Fibroblast of lung (primary cell): ENCODE measurements at regions not wholly inside any gene's neighbourhood (a gene's known extent, or its start where the extent isn't known, plus 50 kb on each side); places are given as distances from the start of the nearest gene placed in this dataset.

Source experiments
- DNase-seq, 2 donors: peaks; one replicate each; pipeline versions ENCODE4 v3.0.0 to v3.0.0-alpha.2; 2010; ENCODE audit warnings: low read depth in 2 of 2
- H2AFZ ChIP-seq: 2 replicates; pipeline ENCODE4 v1.5.1; 2012; ENCODE audit warnings: low read length, control low read depth, inconsistent platforms
- H3K27ac ChIP-seq: 2 replicates; pipeline ENCODE4 v1.5.1; 2011; ENCODE audit warnings: low read length, control low read depth; ENCODE audit not compliant: insufficient read depth
- H3K27me3 ChIP-seq: 2 replicates; pipeline ENCODE4 v1.5.1; 2011; ENCODE audit warnings: mild to moderate bottlenecking, low read length; ENCODE audit not compliant: control insufficient read depth, insufficient read depth
- H3K36me3 ChIP-seq: 2 replicates; pipeline ENCODE4 v1.5.1; 2011; ENCODE audit warnings: low read length; ENCODE audit not compliant: control insufficient read depth, insufficient read depth
- H3K4me1 ChIP-seq: 2 replicates; pipeline ENCODE4 v1.5.1; 2011; ENCODE audit warnings: low read length; ENCODE audit not compliant: control insufficient read depth, insufficient read depth; ENCODE audit errors: extremely low read depth
- H3K4me2 ChIP-seq: 2 replicates; pipeline ENCODE4 v1.5.1; 2011; ENCODE audit warnings: low read length, control low read depth; ENCODE audit not compliant: insufficient read depth; ENCODE audit errors: extremely low read depth
- H3K4me3 ChIP-seq, 4 experiments: fragments of 200-600 bp in 1 of 4; sonication (generic) in 1 of 4; replicated peaks in 1 of 4; 2 replicates each; pipeline ENCODE4 v1.5.1; 2011 to 2016; ENCODE audit warnings: low read length in 4 of 4, low read depth in 3 of 4, mild to moderate bottlenecking in 3 of 4, control low read depth in 2 of 4, inconsistent platforms in 1 of 4, mixed read lengths in 1 of 4; ENCODE audit not compliant: insufficient read depth in 1 of 4; ENCODE audit errors: control extremely low read depth in 1 of 4
- H3K79me2 ChIP-seq: 2 replicates; pipeline ENCODE4 v1.5.1; 2012; ENCODE audit warnings: mild to moderate bottlenecking, low read length, inconsistent platforms; ENCODE audit not compliant: control insufficient read depth, insufficient read depth
- H3K9ac ChIP-seq: 2 replicates; pipeline ENCODE4 v1.5.1; 2011; ENCODE audit warnings: mild to moderate bottlenecking, low read length, control low read depth; ENCODE audit not compliant: insufficient read depth
- H3K9me3 ChIP-seq: 2 replicates; pipeline ENCODE4 v1.5.1; 2012; ENCODE audit warnings: low read depth, low read length; ENCODE audit not compliant: control insufficient read depth, insufficient read depth
- H4K20me1 ChIP-seq: 2 replicates; pipeline ENCODE4 v1.5.1; 2011; ENCODE audit warnings: low read length; ENCODE audit not compliant: control insufficient read depth, insufficient read depth; ENCODE audit errors: extremely low read depth
- CTCF ChIP-seq, 2 donors: IDR thresholded peaks in 1 of 2; conservative IDR thresholded peaks in 1 of 2; 1 replicate in 1 of 2; 2 replicates in 1 of 2; pipeline ENCODE4 v1.5.1; 2011 to 2012; ENCODE audit warnings: low read length in 2 of 2, control low read depth in 1 of 2, inconsistent platforms in 1 of 2, low read depth in 1 of 2, mild to moderate bottlenecking in 1 of 2
- EZH2 ChIP-seq: IDR thresholded peaks from 2 replicates; pipeline ENCODE4 v1.5.1; 2012; ENCODE audit warnings: low read length, control low read depth, mild to moderate bottlenecking; ENCODE audit errors: missing control alignments

GRCh38 chr19:29154163-29154562 lies 58.8 kb downstream of the UQCRFS1 start:
- Histone ChIP-seq H3K4me1 (no peaks in the 10 kb centered on the region), H3K27ac (no peak overlapping the region), H3K9ac (no peak overlapping the region), H3K79me2 (no peaks in the 10 kb centered on the region), H3K4me2 (no peak overlapping the region), H3K4me3 (no peak overlapping the region), H3K36me3 (no peaks in the 10 kb centered on the region), H3K27me3 (no peaks in the 10 kb centered on the region), H2AFZ (no peak overlapping the region), H4K20me1 (no peaks in the 10 kb centered on the region), H3K9me3 (no peaks in the 10 kb centered on the region)
- TF ChIP-seq CTCF (conservative IDR thresholded peaks at IDR 0.05 in 1 of 2, IDR thresholded peaks at IDR 0.05 in 1 of 2; ENCODE audit: low read depth in 1 of 2, low read length in 2 of 2) (no peak), EZH2 (no peak)
- no peak for DNase-seq

GRCh38 chr19:29145756-29146155 lies 67.2 kb downstream of the UQCRFS1 start:
- no peak overlapping the region for H3K9ac ChIP-seq
- no peak for TF ChIP-seq EZH2
- no peak for TF ChIP-seq CTCF (conservative IDR thresholded peaks at IDR 0.05 in 1 of 2, IDR thresholded peaks at IDR 0.05 in 1 of 2; ENCODE audit: low read depth in 1 of 2, low read length in 2 of 2)
- H3K27ac ChIP-seq: no peak overlapping the region
- H3K27me3 ChIP-seq: no peaks in the 10 kb centered on the region
- no peaks in the 10 kb centered on the region for H3K36me3 ChIP-seq
- no peaks in the 10 kb centered on the region for H3K9me3 ChIP-seq
- DNase-seq: no peak
- H3K79me2 ChIP-seq: no peaks in the 10 kb centered on the region
- no peak overlapping the region for H3K4me3 ChIP-seq
- no peaks in the 10 kb centered on the region for H4K20me1 ChIP-seq
- H2AFZ ChIP-seq: no peak overlapping the region
- no peaks in the 10 kb centered on the region for H3K4me1 ChIP-seq
- H3K4me2 ChIP-seq: no peak overlapping the region

- no peaks in the 10 kb centered on the region for H3K36me3 ChIP-seq
- H3K9ac ChIP-seq: no peak overlapping the region
- DNase-seq: no peak
- TF ChIP-seq EZH2 (no peak), CTCF (conservative IDR thresholded peaks at IDR 0.05 in 1 of 2, IDR thresholded peaks at IDR 0.05 in 1 of 2; ENCODE audit: low read depth in 1 of 2, low read length in 2 of 2) (no peak)
- no peaks in the 10 kb centered on the region for H3K79me2 ChIP-seq
- no peak overlapping the region for H3K4me2 ChIP-seq
- no peak overlapping the region for H2AFZ ChIP-seq
- H3K4me1 ChIP-seq: no peaks in the 10 kb centered on the region
- no peaks in the 10 kb centered on the region for H4K20me1 ChIP-seq
- H3K27me3 ChIP-seq: no peaks in the 10 kb centered on the region
- no peak overlapping the region for H3K27ac ChIP-seq
- H3K4me3 ChIP-seq: no peak overlapping the region
- H3K9me3 ChIP-seq: no peaks in the 10 kb centered on the region
These were observed 69.8 kb downstream of the UQCRFS1 start for GRCh38 chr19:29143183-29143582.
